ENCODE measurements at regions not wholly inside any gene's neighbourhood (a gene's known extent, or its start where the extent isn't known, plus 50 kb on each side); places are given as distances from the start of the nearest gene placed in this dataset.
A peak's percentile ranks its signal among the peaks of the same experiment; 100 is the strongest.

DNA sequence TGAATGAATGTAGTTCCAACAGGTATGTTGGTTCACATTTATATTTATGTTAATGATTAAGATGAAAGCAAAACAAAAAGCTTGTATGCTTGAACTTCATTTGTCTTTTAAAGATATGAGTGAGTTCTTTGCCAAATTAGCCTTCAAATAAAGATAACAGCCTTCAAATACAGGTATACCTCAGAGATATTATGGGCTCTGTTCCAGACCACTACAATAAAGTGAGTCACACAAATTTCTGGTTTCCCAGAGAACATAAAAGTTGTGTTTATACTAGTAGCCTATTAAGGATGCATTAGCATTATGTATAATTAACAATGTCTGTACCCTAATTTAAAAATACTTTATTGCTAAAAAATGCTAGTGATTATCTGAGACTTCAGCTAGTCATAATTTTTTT is 245.3 kb upstream of the MAN1A1 start:
- TF ChIP-seq, protein P1, sequence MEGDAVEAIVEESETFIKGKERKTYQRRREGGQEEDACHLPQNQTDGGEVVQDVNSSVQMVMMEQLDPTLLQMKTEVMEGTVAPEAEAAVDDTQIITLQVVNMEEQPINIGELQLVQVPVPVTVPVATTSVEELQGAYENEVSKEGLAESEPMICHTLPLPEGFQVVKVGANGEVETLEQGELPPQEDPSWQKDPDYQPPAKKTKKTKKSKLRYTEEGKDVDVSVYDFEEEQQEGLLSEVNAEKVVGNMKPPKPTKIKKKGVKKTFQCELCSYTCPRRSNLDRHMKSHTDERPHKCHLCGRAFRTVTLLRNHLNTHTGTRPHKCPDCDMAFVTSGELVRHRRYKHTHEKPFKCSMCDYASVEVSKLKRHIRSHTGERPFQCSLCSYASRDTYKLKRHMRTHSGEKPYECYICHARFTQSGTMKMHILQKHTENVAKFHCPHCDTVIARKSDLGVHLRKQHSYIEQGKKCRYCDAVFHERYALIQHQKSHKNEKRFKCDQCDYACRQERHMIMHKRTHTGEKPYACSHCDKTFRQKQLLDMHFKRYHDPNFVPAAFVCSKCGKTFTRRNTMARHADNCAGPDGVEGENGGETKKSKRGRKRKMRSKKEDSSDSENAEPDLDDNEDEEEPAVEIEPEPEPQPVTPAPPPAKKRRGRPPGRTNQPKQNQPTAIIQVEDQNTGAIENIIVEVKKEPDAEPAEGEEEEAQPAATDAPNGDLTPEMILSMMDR (IDR thresholded peaks at IDR 0.05; ENCODE audit: control extremely low read depth, extremely low read depth, low read depth, missing control alignments) = no peak
- POLR2A ChIA-PET = no interaction called here
- DNase-seq (ENCODE audit: extremely low spot score) = no peak
- CTCF ChIA-PET = no interaction called here

DNA sequence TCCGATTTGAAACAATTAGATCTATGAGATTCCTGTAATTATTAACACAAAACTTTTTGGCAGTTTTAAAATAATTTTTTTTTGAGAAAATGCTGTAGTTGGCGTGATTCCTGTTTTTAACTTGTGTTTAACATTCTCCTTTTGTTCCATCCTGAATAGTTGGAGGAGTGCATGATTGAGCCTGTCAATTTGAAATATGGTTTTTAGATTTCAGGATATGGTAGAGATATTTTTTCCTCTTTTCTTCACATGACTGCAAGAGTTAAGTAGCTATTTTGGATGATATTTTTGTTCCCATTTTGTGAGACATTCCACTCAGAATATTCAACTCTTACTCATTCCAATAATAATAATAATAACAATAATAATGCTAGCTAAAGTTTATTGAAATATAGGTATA is 241.7 kb upstream of the MAN1A1 start:
- ChIA-PET POLR2A (no interaction called here), CTCF (interaction anchor here (0.7 to 1.5 kb wide), 3 partner anchors 13 to 28 kb away, joined by 3 to 7 read pairs (median 5); no protein-coding TSS in a partner anchor)
- no peak for DNase-seq (ENCODE audit: extremely low spot score)
- TF ChIP-seq, protein P1 (IDR thresholded peaks at IDR 0.05; ENCODE audit: control extremely low read depth, extremely low read depth, low read depth, missing control alignments) = no peak

DNA sequence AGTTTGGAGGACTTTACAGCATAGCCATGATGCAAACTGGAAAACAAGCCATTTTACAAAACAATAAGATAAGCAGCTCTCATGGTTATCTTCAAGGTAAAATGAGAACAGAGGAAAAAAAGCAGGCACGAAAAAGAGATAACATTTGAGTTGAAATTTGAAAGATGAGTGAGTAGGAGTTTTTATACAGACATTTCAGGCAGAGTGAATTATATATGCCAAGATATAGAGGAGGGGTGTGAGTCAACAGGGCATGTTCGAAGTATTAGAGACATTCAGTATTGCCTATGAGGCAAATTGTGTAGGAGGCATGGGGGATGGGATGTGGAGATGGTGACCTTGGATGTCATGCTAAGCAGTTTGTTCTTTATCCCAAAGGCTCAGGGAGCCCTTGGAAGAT is 240.5 kb upstream of the MAN1A1 start:
- TF ChIP-seq, protein P1 (IDR thresholded peaks at IDR 0.05; ENCODE audit: control extremely low read depth, extremely low read depth, low read depth, missing control alignments) = no peak
- CTCF ChIA-PET = interaction anchor here (0.7 kb wide), 1 partner anchor 21 kb away, joined by 3 read pairs; no protein-coding TSS in a partner anchor
- no peak for DNase-seq (ENCODE audit: extremely low spot score)
- POLR2A ChIA-PET = no interaction called here

DNA sequence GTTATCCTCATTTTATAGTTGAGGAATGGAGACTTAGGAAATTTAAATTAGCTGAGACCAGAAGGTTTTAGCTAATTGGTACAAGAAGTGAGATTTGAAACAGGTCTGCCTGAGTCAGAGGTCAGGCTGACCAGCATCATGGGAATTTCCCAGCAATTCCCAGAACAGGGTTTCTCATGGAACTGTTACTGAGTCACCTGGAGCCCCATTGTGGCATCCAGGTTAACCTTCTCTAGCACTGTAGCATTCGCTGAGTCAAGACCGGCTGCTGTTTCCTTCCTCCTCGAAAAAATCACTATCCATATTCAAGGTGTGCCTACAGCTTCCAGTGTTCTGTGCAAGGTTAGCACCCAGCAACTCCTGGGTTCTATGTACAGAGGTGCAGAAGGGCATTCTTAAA is 238.0 kb upstream of the MAN1A1 start:
- DNase-seq (ENCODE audit: extremely low spot score) = no peak
- POLR2A ChIA-PET = no interaction called here
- CTCF ChIA-PET = interaction anchor here (0.8 to 2.3 kb wide), 4 partner anchors 10 to 237 kb away, joined by 3 to 10 read pairs (median 5); no protein-coding TSS in a partner anchor
- TF ChIP-seq, protein P1 (IDR thresholded peaks at IDR 0.05; ENCODE audit: control extremely low read depth, extremely low read depth, low read depth, missing control alignments) = no peak

DNA sequence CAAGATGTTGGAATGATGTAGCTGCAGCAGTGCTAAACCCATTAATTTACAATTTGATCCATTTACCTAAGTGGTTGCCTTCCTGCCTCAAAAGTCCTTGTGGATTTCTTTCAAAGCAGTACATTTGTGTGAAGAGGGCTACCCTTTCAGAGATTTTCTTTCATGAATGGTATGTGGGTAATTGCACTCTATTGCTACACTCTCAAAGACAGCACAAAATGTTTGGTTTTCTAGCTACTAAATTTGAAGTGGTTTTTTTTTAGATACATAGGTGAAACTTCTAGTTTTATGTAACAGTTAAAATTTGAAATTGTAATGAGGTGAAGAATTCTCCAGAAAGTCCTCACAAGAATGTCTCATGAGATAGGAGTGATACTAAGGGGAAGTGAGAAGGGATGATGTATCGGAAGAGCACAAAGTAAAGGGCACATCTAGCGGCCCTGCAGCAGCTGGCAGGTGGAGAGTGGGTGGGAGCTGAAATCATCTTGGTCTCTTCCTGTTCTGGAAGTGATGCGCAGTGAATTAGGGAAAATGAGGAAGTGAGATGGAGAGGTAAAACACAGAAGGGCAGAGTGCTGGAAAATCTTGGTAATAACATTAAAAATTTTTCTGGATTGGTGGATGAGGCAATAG is 236.8 kb upstream of the MAN1A1 start:
- ChIA-PET POLR2A (no interaction called here), CTCF (interaction anchor here (0.8 to 2.3 kb wide), 4 partner anchors 11 to 236 kb away, joined by 3 to 10 read pairs (median 5); no protein-coding TSS in a partner anchor)
- TF ChIP-seq, protein P1 (IDR thresholded peaks at IDR 0.05; ENCODE audit: control extremely low read depth, extremely low read depth, low read depth, missing control alignments) = no peak
- peak; percentile 18 for DNase-seq (ENCODE audit: extremely low spot score)

DNA sequence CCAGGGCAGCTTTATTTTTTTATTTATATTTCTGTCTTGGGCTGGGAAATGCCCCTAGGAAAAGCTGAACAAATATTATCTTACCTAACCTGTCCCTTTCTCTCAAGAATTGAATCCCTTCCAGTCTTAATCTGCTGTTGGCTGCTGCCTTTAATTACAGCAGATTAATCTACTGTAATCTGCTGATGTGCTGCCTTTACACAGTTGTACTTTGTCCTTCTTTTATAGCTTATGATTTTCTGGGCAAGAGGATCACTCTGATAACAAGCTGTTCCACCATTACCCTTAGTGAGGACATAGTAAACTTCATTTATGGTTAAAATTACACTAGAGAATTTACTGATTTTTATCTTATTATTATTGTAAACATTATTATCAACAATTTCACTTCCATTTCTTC is 234.5 kb upstream of the MAN1A1 start:
- ChIA-PET POLR2A (no interaction called here), CTCF (interaction anchor here (0.9 to 1.5 kb wide), 5 partner anchors 12 to 74 kb away, joined by 3 to 4 read pairs (median 4); no protein-coding TSS in a partner anchor)
- TF ChIP-seq, protein P1 (IDR thresholded peaks at IDR 0.05; ENCODE audit: control extremely low read depth, extremely low read depth, low read depth, missing control alignments) = no peak
- no peak for DNase-seq (ENCODE audit: extremely low spot score)

All from GM10248 (cell line).